ENCODE measurements at regions not wholly inside any gene's neighbourhood (a gene's known extent, or its start where the extent isn't known, plus 50 kb on each side); places are given as distances from the start of the nearest gene placed in this dataset.

DNA sequence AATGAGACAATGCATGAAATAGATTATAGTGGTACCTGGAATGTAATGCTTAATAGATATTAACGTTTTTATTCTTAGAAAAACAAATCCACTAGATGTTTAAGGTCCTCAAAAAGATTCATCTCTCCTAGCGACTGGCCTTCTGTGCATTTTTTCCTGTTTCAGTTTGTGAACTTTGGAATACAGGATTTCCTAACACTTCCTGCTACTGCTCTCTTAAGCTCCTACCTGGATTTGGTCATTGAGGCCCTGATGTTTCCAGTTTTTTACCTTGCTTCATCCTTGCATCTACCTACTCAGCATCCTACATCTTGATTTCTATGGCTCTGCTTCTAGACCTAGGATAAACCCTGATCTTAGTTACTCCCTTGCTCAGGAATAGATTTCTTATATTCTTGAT, 188.4 kb downstream of the ABCC12 start:
- DNase-seq = no peak

DNA sequence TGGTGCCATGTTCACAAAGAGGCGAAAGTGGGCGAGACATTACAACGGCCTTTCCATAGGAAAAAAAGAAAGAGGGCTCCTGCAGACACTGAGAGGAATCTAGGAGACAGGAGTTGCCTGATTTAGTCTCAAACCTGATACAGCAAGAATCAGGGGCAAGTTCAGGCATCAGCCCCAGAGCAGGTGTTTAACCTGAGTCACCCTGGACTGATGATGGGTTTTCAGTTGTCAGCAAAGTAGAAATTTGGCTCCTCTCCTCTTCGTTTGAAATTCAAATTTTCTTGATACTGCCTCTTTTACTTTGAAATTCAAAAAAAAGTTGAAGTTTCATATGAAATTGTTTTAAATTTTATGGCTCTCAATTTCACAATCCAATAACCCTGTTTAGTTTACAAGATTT, 189.5 kb downstream of the ABCC12 start:
- no peak for DNase-seq

DNA sequence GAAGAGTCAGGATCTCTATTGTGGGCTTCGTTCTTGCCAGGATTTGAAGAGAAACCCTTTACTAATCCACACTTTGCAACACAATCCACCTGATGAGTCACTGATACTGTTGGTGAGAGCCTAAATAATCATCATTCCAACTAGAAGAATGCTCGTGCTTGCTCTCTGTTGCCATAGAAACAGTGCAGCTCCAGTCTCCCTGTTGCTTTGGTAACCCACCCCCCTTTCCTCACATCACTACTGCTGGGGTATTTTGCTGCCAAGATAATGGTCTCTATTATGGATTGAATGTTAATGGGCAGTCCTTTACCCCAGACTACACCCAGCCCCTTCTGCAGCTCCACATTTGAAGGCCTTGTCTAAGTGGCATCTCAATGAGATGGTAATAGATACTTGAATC, 190.4 kb downstream of the ABCC12 start:
- DNase-seq = peak; percentile 47

DNA sequence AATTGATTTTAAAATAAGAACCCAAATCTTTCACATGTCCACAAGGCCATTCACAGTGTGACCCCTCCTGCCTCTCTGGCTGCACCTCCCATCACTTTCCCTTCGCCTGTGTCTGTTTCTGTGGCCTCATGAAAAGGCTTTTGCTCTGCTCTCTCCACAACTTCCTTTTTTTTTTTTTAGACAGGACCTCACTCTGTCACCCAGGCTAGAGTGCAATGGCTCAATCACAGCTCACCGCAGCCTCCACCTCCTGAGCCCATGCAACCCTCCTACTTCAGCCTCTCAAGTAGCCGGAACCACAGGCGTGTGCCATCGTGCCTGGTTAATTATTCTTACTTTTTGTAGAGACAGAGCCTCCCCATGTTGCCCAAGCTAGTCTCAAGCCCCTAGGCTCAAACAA, 197.1 kb downstream of the ABCC12 start:
- DNase-seq = no peak

DNA sequence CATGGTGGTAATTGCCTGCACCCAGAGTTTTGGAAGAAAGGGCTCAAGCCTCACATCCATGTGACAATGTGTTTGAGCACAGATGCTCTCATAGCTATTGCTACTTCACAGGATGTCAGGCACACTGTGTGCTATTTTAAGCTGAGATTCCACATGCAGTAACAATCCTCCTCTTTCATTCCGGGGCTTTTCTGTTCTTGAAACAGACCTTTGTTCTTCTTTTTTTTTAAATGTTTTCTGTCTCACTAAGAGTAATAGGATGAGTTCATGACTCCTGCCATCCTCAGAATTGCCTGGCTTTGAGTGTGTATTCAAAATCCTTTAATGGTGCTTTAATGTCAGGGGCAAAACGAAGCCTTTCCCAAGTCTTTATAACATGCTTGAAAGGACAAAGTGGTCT, 198.9 kb downstream of the ABCC12 start:
- DNase-seq = no peak

DNA sequence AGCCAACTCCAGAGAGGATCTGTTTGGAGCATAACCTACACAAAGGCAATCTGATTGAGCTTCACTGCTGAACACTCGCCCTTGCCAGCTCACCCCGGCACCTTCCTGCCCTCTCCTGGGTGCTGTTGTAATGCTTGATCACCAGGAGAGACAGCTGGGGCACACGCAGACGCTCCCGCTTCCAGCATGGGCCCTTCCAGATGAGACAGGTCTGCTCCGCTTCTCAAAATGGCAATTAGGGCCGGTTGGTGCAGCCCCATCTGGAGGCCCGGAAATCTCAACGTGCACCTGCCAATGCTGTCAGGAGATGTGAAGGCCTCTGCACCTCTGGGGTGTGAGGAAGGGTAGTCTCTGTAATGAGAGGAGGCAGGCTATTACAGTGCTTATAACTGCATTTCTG, 206.1 kb downstream of the ABCC12 start:
- DNase-seq = no peak

DNA sequence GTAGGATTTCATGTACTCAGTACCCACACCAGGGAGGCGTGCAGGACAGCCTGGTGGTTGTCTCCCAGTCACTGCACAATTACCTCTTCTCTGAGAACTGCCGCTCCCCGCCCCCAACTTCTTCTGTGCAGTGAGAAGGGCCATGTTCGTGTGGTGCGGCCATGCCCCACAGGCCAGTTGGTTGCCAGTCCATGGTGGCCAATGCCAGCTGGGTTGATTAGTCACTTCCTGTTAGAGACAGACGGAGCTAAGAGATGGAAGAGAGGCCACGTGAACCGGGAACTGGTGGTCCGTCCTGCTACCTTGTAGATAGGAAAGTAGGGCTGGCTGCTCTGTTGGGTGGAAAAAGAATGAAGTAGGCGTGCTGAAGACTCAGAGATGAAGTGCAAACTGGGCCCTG, 206.5 kb downstream of the ABCC12 start:
- no peak for DNase-seq

DNA sequence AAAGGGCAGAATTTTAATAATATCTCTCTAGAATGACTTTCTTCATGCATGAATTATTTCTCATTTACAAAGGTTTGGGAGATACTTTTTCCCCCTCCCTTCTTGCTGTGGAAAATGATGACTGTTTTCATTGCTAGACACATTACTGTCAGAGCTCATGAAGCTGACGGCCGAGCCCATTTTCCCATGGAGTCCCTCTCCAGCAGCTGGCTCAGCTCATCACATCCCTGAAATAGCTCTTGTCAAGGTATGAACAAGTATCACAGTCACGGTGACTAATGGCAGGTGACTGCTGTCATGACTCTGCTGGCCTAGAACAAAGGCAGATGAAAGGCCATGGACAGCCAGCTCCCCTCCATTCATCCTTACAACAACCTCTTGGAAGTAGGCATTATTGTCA, 208.1 kb downstream of the ABCC12 start:
- DNase-seq = no peak

DNA sequence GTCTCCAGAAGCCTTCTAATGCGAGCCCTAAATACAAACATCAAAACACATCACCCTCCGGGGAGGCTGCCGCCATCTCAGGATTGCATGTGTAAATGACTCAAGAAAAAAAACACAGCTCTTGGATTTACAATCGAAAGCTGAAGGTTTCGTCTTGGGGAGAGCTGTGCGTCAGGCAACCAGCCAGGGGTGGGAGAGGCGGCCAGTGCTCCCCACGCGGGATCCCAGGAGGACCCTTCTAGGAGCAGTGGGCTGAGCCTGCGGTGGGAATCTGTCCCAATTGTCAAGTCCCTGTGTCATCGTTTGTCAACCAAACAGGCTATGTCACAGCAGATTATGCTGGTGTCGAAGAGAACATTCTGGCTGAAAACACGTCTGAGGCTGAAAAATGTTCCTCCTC, 209.7 kb downstream of the ABCC12 start:
- DNase-seq = no peak

DNA sequence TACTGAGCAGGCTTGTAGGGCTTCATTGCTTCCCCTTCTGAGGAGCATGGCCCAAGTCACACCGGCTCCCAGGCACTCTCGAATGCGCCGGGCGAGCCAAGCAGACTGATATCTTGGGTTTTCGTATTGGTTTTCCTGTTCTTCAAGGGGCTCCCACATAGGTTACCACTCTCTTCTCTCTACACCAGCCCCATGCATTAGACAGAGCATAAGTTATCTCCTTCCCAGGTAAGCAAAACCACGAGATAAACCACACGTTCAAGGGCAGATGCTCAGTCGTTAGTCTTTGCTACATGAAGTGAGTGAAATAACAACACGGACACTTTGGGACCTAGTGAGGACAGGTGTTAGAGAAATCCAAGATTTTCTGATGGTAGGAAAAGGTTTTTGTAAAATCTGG, 211.2 kb downstream of the ABCC12 start:
- DNase-seq = no peak

DNA sequence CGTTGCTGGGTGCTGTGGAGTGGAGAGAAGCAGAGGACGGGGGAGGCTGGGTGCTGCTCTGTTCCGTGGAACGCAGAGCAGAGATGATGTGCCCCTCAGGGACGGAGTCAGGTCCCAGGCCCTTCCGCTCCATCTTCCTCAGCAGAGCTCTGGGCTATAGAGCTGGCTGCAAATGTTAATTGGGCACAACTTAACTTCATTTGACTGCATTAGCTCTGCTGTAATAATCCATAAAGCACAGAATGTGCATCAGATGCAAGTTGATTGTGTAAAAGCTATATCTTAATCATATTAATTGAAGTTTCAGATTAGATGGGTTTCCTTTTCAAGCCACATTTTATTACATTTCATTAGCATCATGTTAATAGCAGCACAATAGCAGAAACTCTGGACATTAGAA, 212.6 kb downstream of the ABCC12 start:
- DNase-seq = no peak

DNA sequence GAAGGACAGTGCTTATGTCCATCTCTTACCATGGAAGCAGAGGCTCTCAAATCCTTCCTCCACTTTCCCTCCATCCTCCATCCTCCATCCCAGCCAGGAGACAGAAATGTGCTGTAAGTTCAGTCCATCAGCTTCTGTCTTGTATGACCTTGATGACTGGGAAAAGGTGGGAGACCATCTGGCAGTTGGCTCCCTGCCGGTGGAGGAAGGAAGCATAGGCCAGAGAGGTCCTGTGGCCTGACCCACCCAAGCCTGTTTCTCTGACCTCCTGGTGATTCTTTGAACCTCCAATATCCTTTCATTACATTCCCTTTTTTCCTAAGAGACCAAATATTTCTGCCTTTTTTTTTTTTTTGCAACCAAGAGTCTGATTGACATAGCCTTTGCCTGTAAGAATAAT, 215.3 kb downstream of the ABCC12 start:
- no peak for DNase-seq

DNA sequence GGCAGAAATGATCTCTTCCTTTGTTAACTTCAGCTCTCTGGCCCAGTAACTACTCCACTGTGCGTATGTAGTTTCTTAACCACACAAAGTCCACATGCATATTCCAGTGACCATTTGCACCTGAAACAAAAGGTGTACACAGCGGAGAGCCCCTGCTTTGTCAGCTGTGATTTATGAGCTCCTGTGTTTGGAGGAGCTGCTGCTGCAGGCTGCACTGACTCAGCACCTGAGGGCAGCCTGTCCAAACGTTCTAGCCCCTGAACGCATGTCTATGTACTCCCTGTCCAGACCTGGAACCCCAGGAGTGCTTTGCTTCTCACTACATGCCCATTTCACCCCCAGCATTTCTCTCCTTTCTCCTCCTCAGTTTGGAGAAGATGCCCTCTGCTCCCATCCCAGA, 216.1 kb downstream of the ABCC12 start:
- DNase-seq = no peak

DNA sequence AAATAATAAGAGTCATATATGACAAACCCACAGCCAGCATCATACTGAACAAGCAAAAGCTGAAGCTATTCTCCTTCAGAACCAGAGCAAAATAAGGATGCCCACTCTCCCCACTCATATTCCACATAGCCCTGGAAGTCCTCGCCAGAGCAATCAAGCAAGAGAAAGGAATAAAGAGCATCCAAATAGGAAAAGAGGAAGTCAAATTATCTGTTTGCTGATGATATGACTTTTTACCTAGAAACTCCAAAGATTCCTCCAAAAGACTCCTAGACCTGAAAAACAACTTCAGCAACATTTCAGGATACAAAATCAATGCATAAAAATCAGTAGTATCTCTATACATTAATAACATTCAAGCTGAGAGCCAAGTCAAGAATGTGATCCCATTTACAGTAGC, 217.5 kb downstream of the ABCC12 start:
- no peak for DNase-seq

DNA sequence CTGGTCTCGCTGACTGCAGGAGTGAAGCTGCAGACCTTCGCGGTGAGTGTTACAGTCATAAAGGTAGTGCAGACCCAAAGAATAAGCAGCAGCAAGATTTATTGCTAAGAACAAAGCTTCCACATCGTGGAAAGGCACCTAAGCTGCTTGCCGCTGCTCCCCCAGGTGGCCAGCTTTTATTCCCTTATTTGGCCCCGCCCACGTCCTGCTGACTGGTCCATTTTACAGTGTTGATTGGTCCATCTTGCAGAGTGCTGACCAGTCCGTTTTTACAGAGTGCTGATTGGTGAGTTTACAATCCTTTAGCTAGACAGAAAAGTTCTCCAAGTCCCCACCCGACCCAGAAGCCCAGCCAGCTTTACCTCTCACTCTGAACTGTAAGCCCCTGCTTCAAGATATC, 227.8 kb downstream of the ABCC12 start:
- DNase-seq = no peak

DNA sequence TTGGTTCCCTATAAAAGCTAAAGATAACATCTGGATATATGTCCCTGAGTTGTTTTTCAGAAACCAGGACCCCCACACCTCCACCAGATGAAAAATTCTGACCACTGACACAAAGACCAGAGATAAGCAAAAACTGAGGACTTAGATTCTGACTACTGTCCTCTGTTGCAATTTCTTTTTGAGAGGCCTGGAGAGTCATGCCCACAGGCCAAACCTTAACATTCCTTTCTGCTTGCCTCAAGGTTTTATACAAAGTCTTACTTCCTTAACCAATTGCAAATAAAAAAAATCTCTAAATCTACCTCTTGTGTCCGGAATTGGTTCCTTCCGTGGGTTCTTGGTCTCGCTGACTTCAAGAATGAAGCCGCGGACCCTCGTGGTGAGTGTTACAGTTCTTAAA, 228.5 kb downstream of the ABCC12 start:
- no peak for DNase-seq

DNA sequence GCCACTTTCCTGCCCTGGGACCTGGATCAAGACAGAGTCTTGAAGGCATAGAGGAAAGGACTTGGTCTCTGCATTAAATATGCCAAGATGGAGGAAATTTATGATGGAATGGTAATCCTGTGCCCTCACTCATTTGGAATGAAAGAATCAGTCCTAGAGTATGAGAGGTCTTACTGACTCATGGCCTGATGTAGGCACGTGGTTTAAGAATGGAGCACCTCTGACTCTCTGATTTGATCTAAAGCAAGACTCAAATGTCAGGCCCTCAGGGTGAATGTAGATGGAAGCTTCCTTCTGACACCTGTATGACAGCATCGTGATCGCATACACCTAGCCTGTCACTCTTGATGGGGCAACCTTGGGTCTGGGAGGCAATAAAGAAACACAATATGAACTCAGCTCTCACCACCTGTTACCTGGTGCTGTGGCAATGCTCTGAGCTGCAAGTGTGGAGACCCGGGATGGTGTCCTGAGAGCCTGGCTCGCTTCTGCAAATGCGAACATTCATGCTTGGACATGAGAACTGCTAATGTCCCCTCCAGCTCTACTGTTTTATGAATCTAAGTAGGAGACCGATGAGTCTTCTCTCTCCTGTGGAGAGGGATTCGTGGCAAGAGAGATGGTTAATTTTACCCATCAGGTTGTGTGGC, 229.9 kb downstream of the ABCC12 start:
- no peak for DNase-seq

DNA sequence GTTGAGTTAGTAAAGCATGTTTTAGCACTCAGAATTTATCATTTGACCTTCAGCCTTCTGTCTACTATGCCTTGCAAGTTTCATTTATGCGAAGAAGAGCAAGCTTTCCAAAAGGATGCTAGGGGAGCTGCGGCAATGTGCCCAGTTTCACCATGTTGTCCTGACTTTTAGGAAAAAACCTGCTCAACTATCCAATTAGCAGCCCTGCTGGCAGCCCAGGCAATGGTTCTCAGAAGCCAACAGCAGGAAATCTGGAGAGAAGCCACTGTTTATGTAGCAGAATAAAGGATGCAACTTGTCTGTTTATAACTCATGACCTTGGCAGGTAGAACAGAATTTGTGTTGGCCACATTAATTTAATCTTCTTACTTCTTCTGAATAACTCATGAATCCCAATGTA, 230.8 kb downstream of the ABCC12 start:
- peak; percentile 59 for DNase-seq

DNA sequence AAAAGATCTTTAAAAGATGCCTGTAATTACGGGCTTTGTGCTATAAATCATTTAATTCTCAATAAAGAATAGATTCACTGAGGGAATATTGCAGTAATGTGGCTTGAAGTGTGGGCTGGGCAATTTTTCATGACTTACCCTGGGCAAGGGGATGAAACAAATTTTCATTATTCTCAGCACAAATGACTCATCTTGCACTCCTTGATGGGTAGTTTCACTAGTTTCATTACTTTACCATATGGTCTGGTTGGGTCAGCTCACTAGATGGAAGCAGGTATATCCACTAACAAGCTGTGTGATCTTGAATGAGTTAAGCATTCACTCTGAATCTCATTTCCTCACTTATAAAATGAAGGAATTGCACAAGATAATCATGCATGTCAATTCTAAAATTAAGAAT, 234.3 kb downstream of the ABCC12 start:
- DNase-seq = no peak

DNA sequence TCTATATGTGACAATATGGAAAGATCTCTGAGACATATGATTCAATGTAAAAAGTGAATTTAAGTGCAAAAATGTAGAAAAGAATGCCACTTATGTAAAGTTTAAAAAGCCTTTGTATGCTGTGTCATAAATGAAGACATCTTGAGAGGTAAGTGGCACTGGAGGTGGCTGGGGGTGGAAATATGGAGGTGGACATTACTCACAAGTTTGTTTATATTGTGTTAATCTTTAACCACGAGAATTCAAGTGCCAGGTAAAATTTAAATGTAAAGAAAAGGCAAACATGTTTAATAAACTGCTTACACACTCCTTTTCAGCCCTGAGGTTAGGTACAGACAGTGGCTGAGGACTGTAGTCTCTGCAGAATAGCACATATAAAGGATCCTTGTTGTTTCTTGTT, 235.1 kb downstream of the ABCC12 start:
- DNase-seq = no peak

DNA sequence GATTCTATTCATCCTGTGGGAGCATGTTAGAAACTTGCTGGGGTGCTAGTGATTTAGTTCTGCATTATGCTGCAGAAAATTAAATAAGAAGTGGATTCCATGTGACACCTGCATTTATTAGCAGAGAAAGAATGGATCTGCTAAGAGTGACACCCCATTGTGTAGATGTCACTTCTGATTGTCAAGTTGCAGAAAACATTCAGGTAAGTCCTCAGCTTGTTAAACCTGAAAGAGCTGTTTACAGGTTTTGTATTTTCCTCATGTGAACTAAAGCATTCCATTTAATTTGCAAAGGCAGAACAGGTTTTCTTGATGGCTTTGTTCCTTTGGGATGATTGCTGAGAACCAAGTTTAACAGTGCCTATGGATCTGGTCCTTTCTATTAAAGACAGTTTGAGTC, 238.7 kb downstream of the ABCC12 start:
- no peak for DNase-seq

DNA sequence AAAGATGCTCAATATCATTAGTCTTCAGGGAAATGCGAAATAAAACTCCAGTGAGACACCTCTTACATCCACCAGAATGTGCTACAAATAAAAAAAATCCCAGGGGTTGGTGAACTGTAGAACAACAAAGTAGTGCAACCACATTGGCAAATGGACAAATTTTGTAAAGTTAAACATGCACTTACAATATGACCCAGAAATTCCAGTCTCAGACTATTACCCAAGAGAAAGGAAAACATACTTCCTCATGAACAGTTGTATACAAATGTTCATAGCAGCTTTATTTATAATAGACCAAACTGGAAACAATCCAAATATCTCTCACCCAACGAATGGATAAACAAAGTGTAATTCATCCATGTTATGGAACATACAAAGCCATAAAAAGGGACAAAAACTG, 239.5 kb downstream of the ABCC12 start:
- DNase-seq = no peak

DNA sequence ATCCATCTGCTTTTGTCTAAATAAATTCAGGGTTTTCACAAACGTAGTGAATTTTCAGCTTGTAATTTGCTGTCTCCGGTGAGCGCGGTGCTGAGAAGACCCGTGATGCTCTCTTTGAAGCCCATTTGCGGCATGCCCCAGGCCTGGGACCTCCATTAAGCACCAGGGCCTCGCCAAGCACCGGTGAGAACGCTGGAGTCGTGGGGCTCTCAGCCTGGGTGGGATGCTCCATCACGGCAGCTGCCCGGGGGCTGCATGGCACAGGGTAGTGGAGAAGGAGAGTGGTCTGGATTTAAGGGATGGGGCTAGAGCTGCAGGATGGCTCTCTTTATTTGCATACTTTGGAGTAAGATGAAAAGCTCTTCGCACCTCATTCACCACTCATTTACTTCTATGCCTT, 248.7 kb downstream of the ABCC12 start:
- DNase-seq = no peak

DNA sequence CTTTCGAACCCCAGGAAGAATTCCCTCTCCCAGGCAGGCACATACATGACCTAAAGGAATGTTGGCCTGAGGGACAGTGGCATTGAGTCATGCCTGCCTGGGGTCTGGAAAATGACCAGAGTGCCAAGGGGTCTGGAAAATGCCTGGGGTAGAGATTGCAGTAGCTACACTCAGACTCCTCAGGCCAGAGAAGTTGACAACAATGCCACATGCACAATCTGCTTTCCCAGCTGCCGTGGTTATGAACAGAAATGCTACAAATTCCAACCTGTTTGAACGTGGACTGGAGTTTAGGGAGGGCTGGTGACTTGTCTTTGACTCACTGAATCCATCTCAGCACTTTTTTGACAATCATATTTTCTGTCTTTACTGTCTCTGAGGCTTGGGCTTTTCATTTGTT, 250.0 kb downstream of the ABCC12 start:
- DNase-seq = no peak

DNA sequence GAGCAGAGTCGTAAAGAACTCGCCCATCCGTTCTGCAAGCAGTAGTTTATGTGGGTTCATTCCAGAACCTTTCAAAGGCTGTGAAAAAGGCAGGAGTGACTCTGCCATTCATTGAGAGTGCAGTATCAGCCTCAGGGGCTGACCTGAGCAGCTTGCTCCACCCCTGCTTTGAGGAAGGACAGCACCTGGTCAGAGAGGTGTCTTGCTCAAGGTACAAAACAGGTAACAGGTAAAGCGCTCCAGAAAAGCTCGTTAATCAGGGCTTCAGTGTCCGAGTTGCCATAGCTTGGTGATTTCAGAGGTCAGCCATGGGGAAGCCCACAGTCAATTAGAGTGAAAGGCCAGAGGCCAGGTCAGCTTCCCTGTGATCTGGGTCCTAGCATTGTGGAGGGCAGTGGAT, 251.1 kb downstream of the ABCC12 start:
- DNase-seq = no peak

DNA sequence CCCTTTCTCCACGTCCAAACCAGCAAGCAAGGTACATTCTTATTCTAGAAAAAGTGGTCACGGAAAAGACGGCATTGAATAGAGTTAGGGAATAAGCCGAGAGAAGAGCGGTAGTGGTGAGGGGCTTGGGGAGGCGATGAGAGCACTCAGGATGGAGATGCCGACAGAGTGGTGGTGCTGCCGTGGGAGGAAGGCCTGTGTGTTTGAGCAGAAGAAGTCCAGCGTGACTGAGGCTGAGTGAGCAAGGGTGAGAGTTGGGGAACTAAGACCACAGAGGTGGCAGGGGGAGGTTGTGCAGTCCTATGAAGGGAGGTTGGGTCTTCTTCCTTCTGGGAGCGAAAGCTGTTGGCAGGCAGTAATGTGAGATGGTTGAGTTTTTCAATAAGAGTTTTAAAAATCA, 252.3 kb downstream of the ABCC12 start:
- no peak for DNase-seq

Data from NCI-H446 treated with DMSO at 0.1 percent for 48 hours (cell line).